ENCODE measurements at regions not wholly inside any gene's neighbourhood (a gene's known extent, or its start where the extent isn't known, plus 50 kb on each side); places are given as distances from the start of the nearest gene placed in this dataset.

DNA sequence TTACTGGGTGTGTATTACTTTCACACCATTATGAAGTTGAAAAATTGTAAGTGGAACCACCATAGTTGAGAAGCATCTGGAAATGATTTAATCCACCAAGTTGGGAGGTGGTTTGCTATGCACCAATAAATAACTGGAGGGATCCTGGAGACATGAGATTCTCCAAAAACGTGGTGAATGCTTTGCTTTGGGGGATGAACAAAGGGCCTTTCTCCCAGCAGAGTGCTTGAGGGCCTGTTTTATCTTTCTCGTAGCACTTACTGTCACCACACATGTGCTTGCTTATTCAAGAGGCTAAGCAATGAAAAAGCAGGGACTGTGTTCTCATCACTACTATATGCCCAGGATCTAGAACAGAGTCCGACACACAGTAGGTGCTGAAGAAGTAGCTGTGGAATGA, 371.1 kb downstream of the DHX35 start:
- no peak for DNase-seq

DNA sequence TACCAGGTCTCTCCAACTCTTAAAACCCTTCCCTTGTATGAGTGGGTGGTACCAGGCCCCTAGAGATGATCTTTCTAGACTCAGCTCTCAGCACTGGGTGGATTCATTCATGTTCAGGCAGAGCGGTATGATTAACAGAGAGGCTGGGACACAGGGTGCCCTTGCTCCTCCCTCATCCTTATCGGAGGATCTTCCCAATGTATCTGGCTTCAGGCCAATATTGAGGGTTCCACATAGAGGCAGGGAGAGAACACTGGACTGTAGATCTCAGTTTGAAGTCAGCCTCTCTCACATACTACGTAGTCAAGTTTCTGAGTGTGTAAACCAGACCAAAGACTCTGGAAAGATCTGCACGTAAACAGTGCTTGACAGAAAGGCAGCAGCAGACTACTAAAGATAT, 366.2 kb downstream of the DHX35 start:
- no peak for DNase-seq

DNA sequence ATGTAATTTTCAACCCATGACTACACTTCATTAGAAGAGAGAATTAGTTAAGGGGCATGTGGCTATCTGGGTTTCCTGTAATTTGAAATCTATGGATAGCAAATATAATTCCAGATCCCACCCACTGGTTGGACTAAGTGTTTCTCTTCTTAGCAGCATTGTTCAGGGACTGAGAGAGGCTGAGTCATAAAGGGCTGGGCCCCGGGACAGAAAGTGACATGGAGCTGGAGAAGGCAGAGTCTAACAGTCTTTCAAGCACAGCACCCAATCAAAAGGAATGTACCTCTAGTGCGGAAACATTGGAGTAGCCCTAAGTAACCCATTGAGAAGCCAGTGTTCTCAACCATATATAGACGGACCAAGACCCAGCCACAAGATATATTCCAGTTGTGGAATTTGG, 363.9 kb downstream of the DHX35 start:
- no peak for DNase-seq

DNA sequence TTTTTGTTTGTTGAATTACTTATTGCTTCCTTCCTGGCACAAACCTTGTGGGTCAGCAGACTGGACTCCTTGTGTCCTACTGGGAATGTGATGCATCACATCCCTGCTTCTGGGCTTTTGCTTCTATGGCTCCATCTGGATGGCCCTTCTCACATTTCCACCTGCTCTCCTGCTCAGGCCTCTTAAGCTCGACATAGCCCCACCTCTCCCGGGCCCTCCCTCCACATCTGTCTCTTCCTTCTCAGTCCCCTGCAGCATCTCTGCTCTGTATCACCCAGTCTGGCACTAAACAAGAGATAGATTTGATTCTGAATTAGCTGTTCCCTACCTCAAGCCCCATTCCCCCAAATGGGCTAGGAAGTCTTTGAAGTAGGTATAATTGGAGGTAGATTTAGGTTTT, 356.8 kb downstream of the DHX35 start:
- no peak for DNase-seq

DNA sequence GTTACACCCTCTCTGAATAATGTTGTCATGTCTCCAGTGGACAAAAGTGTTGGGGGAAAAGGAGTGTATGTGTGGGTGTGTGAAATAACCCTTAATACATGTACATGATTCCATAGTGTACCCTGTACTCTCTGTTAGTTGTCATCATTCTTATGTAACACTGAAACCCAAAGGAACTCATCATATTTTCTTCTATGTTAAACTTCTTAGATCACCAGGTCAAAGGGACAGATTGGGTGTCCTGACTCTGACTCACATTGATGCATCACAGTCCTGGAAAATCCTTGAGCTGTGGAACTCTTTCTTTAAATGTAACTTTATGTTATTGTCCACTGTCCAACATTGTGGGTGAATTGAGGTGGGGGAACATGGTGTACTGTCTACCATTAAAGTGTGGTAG, 350.5 kb downstream of the DHX35 start:
- DNase-seq = no peak

DNA sequence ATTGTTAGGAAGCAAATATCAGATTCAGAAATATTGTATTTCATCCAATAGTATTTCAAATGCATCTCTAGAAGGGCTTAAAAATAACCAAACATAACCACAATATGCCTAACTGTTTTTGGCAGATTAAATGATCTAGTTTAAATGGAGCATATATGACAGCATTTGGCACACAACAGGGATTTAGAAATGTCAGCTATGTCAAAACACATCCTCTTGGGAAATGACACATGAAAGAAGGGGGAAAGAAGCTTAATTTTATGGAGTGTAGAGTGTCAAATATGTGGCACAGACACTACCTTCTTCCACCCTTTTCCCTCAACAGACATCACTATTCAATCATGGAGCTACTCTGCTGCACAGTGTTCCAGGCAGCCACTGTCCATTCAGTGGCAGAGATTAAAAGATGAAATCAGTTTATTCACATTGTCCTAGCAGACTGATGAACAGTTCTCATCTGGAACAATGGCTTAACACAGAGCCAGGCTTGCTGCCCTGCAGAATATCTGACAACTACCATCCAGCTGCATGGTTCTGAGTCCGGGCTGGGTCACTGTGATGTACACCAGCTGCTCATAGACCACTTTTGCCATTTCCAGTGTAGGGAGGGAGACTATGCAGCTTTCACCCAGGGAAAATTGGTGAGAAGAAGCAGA, 349.8 kb downstream of the DHX35 start:
- no peak for DNase-seq

DNA sequence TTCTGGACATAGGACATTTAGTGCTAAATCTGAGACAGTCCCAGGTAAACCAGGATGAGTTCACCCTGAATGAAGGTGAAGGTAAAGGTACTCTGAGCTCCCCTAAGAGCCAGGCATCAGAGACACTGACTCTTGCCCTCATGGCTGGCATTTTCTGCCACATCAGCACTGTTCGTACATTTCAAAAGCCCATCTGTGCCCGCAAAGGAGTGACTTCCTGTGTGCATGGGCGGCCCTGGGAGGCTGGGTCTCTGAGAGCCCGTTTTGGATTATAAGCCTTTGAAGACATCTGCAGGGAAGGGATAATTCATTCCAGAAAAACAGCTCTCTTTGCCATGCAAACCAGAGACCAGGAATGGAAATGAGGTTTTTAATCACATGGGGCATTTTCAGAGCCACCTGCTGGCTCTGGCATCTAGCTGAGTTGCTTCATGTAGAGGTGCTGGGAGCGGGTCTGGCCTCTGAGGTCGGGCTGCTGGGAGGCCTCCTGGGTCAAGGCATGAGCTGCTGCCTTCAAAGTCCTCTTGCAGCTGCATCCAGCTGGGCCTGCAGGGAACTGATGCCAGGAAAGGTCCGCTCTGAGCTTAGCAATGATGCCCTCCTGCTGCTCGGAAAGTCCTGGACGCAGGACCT, 348.3 kb downstream of the DHX35 start:
- DNase-seq = no peak

DNA sequence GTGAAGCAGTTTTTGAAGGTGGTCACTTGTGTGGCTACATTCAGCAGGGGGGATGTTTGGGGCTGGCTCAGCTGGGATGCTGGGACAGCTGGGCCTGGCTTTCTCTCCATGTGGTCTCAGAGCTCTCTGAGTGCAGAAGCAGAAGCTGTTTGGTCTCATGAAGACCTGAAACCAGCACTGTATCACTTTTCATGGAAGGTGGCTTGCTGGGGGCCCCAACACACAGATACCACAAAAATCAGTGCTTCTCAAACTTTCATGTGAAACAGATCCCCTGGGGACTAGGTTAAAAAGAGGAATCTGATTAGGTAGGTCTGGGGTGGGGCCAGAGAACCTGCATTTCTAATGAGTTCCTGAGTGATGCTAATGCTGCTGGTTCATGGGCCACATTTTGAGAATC, 347.3 kb downstream of the DHX35 start:
- DNase-seq = no peak

DNA sequence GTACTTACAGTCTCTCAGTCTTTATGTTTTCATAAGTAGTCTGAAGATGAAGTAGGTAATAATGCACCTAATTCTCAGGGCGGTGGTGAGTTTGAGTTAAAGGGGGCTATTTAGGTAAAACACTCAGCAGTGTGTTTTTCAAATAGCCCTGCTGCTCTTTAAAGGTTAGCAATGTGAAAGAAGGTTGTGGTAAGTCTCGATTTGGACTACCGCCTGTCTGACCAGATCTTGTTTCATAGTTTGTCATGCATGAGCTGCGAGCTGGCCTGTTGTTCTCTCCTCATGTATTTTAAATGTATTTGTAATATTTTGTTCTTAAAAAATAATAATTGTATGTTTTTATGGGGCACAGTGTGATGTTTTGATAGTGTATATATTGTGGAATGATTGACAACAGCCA, 340.2 kb downstream of the DHX35 start:
- DNase-seq = no peak

DNA sequence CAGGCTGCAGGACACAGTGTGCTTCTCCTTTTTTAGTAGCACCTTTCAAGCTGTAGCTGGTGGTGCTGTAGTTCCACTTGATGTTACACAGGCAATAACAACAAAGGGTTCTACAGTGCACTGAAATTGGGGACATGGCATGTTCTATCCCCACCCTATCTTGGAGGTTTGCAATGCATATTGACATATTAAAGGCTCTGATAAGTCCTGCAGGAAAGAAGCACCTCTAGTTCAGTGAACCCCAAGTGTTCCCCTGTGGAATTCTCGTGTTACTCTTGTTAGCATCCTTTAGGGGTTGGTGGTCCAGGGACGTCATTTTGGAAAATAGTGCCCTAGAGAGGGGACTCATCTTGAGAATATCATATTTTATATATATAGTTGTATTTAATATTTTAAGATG, 337.6 kb downstream of the DHX35 start:
- DNase-seq = no peak

DNA sequence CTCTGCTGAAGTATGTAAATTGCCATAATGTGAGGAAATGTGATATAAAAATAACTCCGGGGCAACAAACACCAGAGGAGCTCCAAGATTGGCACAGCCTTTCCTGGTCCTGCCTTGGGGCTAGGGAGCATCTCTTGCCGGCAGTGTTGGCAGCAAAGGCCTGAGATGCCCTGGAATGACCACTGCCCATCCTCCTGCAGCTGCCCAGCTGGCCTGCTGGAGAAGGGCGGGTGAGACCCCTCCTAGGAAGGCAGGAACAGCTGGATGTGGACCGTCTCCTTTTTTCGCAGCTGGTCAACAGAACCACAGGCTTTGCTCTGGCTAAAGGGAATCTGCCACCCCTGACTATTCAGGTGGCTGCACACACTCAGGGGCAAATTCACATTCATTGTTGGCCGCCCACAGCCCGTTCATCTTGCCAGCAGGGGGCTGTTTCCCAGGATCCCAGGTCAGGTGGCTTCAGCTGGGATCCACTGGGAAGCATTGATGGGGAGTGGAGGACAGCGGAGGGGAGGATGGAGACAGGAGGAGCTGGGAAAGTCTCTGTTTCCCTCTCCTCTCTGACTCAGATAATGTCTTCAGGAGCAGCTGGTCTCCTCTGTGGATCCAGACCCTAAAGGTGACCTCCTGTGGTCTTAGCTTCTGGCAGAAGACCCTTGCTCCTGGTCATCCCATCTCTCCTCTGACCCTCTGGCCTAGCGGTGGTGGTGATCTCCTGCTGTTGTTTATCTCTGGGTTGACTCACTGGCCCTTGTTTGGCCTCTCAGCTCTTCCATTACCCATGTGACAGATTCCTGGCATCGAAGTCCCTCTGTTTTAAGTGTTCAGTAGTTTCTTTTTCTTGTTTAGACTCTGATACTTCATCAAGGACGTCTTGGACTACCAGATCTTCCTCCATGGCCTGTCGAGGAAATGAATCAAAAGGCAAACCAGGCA, 336.7 kb downstream of the DHX35 start:
- DNase-seq = no peak

DNA sequence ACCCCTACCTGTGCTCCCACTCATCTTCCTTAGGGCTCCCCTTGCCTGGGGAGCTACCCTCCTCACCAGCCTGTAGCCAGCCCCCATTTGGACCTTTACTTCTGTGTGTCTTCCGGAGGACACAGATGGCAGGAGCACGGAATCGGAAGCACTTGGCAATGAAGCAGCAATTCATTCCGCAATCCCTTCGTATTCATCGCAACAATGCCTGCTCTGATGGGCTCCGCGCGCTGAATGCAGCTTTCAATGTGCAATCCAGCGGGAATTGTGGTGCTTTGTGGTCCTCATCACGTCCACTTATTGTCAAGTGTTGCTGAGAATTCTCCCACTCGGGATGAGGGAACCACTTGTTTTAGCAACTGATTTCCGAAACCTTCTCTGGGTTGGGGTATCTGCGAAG, 336.0 kb downstream of the DHX35 start:
- DNase-seq = no peak

DNA sequence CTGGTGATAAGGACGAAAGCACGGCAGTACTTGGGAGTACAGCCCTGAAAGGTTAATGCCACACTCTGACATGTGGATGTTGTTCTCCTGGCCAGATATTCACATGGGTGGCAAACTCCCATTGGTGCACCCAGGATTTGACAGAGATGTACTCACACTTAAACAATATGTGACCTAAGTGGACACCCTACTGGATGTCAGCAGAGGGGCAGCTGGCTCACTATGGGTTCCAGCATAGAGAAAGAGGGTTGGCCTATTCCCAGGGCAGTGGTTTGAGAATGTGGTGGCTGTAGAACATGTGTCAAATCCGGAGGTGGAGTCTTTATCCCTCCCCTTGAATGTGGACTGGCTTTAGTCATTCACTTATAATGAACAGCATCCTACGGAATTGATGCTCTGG, 333.2 kb downstream of the DHX35 start:
- no peak for DNase-seq

DNA sequence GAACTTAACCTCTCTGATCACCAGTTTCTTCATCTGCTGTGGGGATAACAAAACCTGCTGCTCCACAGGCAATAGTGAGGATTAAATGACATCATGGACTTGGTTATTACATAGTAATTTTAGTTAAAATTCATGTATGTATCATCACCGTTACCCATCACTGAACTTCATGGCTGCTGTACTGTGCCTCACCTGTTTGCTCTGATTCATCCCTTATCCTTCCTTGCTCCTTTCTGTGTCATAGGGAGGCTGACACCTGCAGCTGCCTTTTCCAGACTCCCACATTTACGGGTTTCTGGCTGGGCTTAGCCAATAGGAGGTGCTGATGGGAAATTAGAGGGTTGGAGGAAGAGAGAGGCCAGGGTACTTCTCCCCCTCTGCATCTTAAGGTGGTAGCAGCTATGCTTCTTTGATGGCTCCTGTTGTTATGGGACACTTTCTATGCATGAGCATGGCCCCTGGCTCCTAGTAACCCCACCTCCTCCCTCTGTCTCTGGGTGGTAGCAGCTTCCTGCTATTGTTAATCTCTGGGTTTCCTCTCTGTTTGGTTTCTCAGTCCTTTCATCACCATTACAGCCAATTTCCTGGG, 332.1 kb downstream of the DHX35 start:
- DNase-seq = no peak

DNA sequence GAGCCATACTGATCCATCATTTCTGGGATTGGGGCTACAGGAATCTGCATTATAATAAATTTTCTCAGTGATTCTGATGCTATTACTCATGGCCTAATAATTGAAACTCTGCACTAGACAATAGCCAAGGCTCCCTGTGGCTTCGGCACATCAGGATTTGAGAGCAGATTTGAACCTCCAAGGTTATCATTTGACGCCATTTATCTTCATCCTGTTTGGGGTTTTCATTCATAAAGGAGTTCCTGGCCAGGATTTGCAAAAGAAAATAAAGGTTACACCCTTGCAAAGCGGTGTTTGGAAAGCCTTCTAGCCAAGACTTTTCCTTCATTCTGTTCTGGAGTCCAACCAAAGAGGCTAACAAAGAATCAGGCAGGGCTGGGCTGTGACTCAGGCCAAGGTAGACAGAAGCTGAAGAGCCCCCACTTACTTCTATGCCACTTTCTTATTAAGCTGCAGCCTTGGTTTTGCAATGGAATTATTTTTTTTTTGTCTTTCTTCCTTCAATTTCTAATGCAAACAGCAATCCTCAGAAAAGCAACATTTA, 330.1 kb downstream of the DHX35 start:
- DNase-seq = no peak

DNA sequence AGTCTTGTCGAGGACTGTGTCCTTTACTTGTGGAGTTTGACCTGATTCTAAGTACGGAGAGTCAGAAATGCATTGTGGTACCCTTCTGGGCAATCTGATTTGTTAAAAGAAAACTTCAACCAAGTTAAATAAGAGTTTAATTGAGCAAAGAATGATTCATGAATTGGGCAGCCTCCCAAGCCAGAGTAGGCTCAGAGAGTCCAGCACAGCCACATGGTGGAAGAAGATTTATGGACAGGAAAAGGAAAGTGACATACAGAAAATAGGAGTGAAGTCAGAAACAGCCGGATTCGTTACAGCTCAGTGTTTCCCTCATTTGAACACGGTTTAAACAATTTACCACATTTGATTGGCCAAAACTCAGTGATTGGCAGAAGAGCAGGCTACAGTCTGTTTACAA, 329.2 kb downstream of the DHX35 start:
- no peak for DNase-seq

DNA sequence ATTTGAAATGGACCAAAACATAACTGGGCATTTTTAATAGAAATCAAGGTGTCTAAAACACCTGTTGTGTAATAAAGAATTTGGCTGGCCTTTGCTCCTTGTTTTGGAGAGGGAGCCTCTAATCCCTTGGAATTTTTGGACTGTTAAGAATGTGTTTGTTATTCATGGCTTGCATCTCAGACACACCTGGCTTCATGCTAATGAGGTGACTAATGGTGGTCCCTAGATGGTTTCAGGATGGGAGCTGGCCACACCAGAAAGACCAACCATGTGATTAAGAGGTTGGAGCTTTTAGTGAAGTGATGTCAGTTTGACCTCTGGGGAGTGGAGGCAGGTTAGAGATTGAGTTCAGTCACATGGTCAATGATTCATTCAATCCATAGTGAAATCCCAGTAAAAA, 328.4 kb downstream of the DHX35 start:
- no peak for DNase-seq

DNA sequence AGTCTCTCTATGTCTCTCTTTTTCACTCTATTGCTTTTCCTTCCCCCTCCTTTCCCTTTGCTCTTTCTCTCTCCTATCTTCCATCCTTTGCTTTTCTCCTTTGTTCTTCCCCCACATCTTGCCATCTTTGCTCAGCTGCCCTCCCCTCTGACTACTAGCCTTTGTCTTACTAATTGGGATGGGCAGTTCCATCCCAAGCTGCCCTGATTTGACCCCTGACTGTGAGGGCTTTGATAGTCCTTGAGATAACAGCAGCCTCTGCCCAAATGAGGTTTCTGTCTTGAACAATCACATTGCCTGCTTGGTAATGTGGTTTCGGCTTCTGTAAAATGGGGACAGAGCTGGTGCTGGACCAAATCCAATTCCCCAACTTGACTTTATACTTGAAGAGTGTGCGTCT, 327.7 kb downstream of the DHX35 start:
- no peak for DNase-seq

DNA sequence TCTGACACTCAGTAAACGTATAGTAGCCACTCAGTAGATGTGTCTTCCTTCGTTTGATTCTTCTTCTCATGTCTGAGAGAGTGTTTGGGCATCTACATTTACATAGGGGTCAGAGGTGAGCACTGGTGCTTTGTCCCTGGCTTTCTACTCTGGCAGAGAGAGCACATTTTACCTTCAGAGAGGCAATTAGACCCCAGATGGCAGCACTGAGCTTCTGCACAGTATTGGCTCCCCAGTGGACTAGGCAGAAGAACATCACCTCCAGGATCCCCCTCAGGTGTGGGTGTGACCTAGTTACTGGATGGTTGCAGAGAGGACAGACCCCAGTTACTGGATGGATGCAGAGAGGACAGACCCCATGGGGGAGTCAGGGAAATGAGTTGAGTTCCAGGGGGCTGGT, 327.2 kb downstream of the DHX35 start:
- no peak for DNase-seq

DNA sequence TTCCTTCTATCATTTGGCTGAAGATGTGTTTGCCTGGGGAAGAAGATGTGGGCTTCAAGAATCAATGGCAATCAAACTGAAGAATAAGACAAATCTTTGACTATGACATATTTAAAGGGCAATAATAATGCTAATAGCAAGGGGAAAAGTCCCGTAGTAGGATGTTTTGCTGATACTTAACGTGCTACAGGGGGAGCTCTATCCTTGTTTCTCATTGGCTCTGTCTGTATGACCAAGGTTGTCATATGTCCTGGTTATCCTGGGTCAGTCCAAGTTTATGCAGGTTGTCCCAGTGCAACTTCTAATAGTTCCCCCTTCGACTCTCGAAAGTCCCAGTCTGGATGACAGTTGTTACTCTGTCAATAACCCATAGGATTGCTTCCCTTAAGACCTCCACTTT, 321.3 kb downstream of the DHX35 start:
- DNase-seq = no peak

DNA sequence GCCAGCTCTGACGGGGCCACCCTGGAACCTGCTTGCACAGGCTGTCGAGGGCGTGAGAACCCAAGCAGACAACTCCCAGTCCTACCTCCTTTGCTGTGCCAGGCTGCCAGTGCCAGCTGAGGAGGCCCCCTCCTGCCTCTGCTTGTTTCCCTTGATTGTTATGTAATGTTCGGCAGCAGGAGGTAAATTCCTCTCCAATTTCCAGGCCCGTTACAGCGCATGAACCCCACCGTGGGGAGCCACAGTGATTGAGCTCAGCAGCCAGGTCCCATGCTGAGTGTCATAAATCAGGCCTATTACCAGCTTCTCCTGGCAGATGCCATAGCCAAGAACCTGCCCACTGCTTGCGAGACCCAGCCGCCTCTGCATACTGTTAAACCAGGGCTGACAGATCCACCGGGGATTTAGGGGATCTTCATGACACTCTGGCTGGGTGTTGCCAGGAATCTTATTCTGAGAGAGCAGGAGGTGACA, 320.5 kb downstream of the DHX35 start:
- no peak for DNase-seq

DNA sequence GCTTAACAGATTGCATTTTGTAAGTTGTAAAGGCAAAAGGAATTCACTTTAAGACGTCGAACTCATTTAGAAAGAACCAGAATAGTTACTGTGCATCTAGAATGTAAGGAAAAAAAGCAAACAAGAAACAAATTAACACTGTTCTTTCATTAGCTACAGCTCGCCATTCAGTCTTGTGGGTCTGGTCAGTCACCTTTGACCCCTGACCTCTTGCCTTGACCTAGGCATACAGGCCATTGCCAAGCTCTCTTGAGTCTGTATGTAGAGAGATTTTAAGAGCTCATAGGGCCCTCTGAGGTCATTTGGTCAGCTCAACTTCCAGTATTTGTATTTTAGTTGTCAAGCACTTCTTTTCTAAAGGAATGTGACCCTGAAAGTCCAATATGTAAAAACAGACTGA, 318.7 kb downstream of the DHX35 start:
- no peak for DNase-seq

DNA sequence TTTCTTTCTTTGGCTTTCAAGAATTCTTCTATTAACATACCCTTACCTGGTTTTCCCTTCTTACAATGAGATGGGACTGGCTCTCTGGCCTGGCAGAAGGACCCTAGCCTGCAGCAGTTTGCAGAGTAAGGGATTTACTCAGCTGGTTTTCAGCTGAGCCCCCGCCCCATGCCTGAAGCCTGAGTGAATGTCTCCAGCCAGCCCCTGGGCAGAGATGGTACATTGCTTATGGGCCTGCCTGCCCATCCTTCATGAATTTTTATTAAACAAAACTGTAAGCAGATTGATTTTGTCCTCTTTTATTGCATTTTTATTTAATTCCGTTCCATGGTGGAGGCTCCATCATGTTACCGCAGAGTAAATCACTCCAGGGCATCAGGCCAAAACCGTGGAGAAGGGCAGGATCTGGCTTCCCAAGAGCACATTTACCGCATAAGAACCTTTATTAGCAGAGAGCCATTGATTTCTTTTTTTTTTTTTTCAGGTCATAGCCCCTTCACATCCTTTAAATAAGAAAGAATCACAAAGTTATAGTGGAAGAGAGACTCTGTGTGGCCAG, 316.2 kb downstream of the DHX35 start:
- no peak for DNase-seq

Measured in effector CD4-positive, alpha-beta T cell (primary cell).